Fibroblast of the aortic adventitia (primary cell): ENCODE measurements at regions not wholly inside any gene's neighbourhood (a gene's known extent, or its start where the extent isn't known, plus 50 kb on each side); places are given as distances from the start of the nearest gene placed in this dataset.
"Not testable (repeated sequence)": the region's sequence is repeated elsewhere in the genome, so short reads cannot be mapped to it uniquely, and the experiment has no call there.

Experiments
- DNase-seq: peaks from one replicate; pipeline ENCODE4 v3.0.0-alpha.2; 2010; ENCODE audit warnings: low read depth
- H3K4me3 ChIP-seq: 2 replicates; pipeline ENCODE4 v1.5.1; 2011; ENCODE audit warnings: low read depth, mild to moderate bottlenecking, control low read depth, low read length, moderate library complexity

DNA sequence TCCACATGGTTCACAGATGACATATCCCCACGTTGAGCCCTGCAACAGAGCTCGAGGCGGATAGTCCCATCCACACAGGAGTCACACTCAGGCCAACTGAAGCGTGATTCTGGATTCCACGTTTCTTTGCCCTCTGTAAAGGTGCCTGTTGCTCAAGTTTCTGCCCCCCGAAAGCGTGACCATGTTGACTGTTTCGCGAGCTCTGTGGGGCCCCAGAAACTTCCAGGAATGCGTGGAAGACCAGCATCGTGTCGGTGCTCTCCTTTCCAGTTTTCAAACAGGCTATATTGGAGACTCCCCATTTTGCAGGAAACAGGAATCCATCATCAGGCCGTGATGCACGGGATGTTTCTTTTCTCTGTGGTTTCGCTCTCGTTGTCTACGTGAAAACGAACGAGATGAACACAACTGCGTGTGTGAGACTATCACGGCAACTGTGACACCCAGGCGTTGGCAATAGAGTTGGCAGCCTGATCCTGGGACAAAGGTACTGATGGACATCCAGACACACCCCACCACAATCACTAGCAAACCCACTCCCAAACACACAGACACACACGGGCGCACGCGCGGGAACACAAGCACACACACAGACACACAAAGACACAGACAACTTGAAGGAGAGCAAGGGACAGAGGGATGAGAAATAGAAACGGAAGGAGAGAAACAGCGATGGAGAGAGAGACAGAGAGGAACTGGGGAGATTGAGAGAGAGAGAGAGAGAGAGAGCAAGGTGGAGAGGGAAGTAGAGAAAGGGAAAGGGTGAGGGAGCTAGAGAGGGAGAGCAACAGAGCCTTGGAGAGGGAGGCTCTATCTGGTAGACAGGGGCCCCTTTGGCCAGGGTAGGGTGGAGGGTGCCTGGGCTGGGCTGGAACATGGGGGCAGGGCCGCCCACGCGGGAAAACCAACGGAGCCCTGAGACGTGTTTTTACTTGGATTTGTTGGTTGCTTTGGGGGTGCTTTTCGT, 1609.3 kb downstream of the SPATA31A7 start:
- peak; percentile 40 for DNase-seq
- peak overlapping the region; percentile 57 for H3K4me3 ChIP-seq

DNA sequence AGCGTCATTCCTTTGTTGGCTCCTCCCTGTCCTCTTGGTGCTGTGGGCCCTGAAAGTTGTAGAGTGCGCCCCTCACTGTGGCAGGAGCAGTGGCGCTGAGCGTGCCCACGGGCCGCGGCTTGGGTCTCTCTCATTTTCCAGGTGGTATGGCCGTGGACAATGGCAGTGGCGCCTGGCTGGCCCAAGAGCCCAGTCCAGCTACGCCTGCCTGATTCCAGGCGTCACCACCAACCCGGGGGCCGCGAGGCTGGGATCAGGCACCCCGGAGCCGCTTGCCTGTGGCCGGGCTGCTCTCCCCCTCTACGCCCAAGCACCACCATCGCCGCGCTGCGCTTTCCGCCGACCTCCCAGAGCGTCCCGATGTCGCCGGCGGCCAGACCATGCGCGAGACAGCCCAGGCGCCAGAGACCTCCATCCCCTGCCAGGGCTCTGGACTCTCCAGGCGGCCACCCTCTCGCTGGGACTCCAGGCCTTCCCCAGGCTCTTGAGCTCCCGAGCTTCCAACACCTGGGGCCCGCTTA, 1610.1 kb downstream of the SPATA31A7 start:
- H3K4me3 ChIP-seq = peak overlapping the region; percentile 57
- peak; percentile 14 for DNase-seq

GRCh38 chr9:62800451-62801371, 1610.9 kb downstream of the SPATA31A7 start:
- H3K4me3 ChIP-seq = peak overlapping the region; percentile 53
- peak; percentile 48 for DNase-seq

DNA sequence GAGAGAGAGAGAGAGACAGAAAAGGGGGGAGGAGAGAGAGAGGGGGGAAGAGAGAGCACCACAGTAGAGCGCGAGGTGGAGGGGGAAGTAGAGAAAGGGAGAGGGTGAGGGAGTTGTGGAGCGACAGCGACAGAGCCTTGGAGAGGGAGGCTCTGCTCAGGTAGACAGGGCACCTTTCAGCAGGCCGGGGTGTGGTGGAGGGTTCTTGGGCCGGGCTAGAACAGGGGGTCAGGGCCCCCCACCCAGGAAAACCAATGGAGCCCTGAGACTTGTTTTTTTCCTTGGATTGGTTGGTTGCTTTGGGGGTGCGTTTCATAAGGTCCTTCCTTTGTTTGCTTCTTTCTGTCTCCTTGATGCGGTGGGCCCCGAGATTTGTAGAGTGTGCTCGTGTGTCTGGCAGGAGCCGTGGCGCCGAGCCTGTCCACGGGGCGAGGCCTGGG, 1611.6 kb downstream of the SPATA31A7 start:
- DNase-seq = not testable (repeated sequence)
- H3K4me3 ChIP-seq = peak overlapping the region; percentile 59

DNA sequence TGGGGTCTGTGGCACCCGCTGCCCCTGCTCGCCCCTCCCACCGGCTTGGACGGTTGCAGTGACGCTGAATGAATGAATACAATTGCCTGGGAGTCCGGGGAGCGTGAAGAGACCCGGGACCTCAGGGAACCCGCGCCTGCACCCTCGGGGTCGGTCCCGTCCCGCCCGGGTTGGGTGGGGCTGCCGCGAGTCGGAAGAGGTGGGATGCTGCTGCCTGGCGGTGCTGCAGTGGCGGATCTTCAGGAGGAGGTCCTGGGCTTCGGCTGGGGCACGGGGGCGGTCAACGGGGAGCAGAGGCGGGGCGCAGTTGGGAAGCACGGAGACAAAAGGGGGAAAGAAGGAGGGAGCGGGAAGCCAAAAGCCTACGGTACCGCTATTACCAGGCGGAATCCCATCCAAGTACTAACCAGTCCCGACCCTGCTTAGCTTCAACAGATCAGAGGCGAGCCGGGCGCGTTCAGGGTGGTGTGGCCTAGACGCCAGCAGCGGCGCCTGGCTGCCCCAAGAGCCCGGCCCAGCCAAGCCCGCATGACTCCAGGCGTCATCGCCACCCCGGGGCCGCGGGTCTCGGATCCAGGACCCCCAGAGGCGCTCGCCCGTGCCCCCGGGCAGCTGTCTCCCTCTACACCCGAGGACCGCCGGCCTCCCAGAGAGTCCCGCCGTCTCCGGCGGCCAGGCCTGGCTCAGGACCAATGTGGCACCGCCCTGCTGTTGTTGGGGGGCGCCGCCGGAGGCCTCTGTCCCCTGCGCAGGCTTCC, 1612.3 kb downstream of the SPATA31A7 start:
- H3K4me3 ChIP-seq = peak overlapping the region; percentile 68
- peak; percentile 77 for DNase-seq

- DNase-seq = not testable (repeated sequence)
- H3K4me3 ChIP-seq = peak overlapping the region; percentile 68
These were observed 1612.9 kb downstream of the SPATA31A7 start for GRCh38 chr9:62802719-62803079.

DNA sequence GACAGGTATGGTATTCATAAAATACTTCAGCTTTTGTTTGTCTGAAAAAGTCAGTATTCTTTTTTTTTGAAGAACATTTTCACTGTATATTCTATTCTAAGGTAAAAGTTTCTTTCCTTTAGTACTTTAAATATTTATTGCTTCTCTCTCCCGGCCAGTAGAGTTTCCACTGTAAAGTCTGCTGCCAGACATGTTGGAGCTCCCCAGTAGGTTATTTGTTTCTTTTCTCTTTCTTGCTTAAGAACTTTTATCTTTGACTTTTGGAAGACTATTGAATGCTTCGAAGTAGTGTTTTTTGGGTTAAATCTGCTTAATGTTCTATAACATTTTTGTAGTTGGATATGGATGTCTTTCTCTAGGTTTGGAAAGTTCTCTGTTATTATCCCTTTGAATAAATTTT, 1613.3 kb downstream of the SPATA31A7 start:
- DNase-seq = peak; percentile 25
- not testable (repeated sequence) for H3K4me3 ChIP-seq

GRCh38 chr9:62804314-62804713, 1614.5 kb downstream of the SPATA31A7 start:
- H3K4me3 ChIP-seq, DNase-seq: not testable (repeated sequence)

DNA sequence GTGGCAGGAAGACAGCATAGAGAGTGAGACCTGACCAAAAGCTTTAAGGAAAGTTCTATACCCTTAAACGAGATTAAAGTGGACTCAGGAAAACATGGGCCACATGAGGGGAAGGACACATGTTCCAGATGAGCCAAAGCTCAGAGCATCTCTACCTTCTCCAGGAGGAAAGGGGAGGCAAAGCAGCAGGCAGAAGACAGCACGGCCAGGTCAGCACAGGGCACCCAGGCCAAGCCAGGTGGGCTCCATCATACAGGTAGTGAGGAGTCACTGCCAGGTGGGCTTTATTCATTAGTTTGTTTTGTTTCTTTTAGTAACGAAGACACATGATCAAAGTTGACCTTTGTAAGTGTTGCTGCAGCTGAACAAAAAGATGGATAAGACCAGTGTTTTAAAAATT, 1617.6 kb downstream of the SPATA31A7 start:
- not testable (repeated sequence) for H3K4me3 ChIP-seq, DNase-seq

DNA sequence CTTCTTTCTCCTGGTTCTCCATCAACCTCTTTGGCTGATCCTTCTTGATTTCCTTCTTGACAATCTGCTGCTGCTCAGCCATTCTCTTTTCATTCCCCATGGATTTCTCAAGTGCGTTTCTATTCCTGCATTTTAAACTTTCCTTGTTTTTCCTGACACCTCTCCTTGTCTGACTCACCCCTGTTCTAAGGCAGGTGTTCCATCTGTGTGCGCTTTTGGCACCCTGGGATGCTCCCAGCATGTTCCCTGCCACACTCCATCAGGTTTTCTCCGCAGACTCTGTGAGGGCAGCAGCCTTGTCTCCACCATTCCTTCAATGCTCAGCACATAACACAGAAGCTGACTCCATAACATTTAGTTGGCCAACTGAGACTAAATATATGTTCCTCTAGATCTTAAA, 1618.2 kb downstream of the SPATA31A7 start:
- H3K4me3 ChIP-seq, DNase-seq: not testable (repeated sequence)

GRCh38 chr9:62810318-62810717, 1620.5 kb downstream of the SPATA31A7 start:
- not testable (repeated sequence) for H3K4me3 ChIP-seq, DNase-seq

- H3K4me3 ChIP-seq, DNase-seq: not testable (repeated sequence)
These were observed 1621.0 kb downstream of the SPATA31A7 start for GRCh38 chr9:62810811-62811315.

- not testable (repeated sequence) for DNase-seq
These were observed 1625.6 kb downstream of the SPATA31A7 start for GRCh38 chr9:62815436-62815835.

GRCh38 chr9:62816331-62816730, 1626.5 kb downstream of the SPATA31A7 start:
- DNase-seq, H3K4me3 ChIP-seq: not testable (repeated sequence)

More at GRCh38 chr9:62815436-62815835, 1625.6 kb downstream of the SPATA31A7 start:
- H3K4me3 ChIP-seq = not testable (repeated sequence)

GRCh38 chr9:62817214-62817613, 1627.4 kb downstream of the SPATA31A7 start:
- not testable (repeated sequence) for DNase-seq, H3K4me3 ChIP-seq

DNA sequence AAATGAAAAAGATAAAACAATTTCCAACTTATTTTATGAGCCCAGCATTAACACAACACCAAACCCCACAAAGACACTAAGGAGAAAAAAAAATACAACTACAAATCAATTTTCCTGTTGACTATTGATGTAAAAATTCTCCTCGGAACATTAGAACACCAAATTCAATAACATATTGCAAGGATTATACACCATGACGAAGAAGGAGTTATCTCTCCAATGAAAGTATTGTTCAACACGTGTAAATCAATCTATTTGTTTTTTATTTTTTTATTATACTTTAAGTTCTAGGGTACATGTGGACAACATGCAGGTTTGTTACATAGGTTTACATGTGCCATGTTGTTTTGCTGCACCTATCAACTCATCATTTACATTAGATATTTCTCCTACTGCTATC, 1632.3 kb downstream of the SPATA31A7 start:
- DNase-seq, H3K4me3 ChIP-seq: not testable (repeated sequence)

GRCh38 chr9:62827957-62828907, 1638.4 kb downstream of the SPATA31A7 start:
- not testable (repeated sequence) for DNase-seq, H3K4me3 ChIP-seq
